ENCODE measurements at regions not wholly inside any gene's neighbourhood (a gene's known extent, or its start where the extent isn't known, plus 50 kb on each side); places are given as distances from the start of the nearest gene placed in this dataset.

GRCh38 chr13:80400865-80401426, 60.0 kb upstream of the SPRY2 start:
- TF ChIP-seq FOXM1 (IDR thresholded peaks at IDR 0.05; ENCODE audit: borderline replicate concordance) (no peak), FOXA1 (IDR thresholded peaks at IDR 0.05) (no peak), BHLHE40 (IDR thresholded peaks at IDR 0.05; ENCODE audit: borderline replicate concordance) (no peak), ELF4 (IDR thresholded peaks at IDR 0.05) (no peak), SUZ12 (IDR thresholded peaks at IDR 0.05) (no peak), ZNF384 (IDR thresholded peaks at IDR 0.05) (no peak), PKNOX1 (IDR thresholded peaks at IDR 0.05) (no peak), CTBP1 (IDR thresholded peaks at IDR 0.05; ENCODE audit: borderline replicate concordance) (no peak), L3MBTL2 (conservative IDR thresholded peaks at IDR 0.05) (no peak), SP1 (IDR thresholded peaks at IDR 0.05) (no peak), TARDBP (IDR thresholded peaks at IDR 0.05) (no peak), LEF1 (IDR thresholded peaks at IDR 0.05; ENCODE audit: borderline replicate concordance) (no peak), NFRKB (IDR thresholded peaks at IDR 0.05) (no peak)
